HEK293 (cell line): ENCODE measurements at regions not wholly inside any gene's neighbourhood (a gene's known extent, or its start where the extent isn't known, plus 50 kb on each side); places are given as distances from the start of the nearest gene placed in this dataset.

Experiments used
- CTCF ChIA-PET: fragments of 350-600 bp; formaldehyde crosslinking; extraction: SDS; loops from one replicate; lab custom pipeline; 2021; ENCODE audit warnings: antibody characterized with exemption; lab: Yijun Ruan, JAX
- POLR2A ChIA-PET: fragments of 300-600 bp; formaldehyde crosslinking; extraction: SDS; loops from one replicate; lab custom pipeline; 2020; ENCODE audit warnings: antibody characterized with exemption, inconsistent platforms; lab: Yijun Ruan, JAX
- H3K27ac ChIP-seq: fragments of 200-500 bp; sonication (Bioruptor generic); 2 replicates; pipeline ENCODE4 v1.5.1; 2014; ENCODE audit warnings: low read depth, low read length, control low read depth, inconsistent platforms; ENCODE audit errors: extremely low read depth
- H3K36me3 ChIP-seq, 2 experiments: fragments of 200-500 bp in 1 of 2; sonication (Bioruptor generic) in 1 of 2; 1 replicate in 1 of 2; 2 replicates in 1 of 2; pipeline ENCODE4 v1.5.1; 2014 to 2017; ENCODE audit warnings: inconsistent platforms in 2 of 2, low read length in 2 of 2; ENCODE audit not compliant: control insufficient read depth in 2 of 2, insufficient read depth in 1 of 2
- H3K4me1 ChIP-seq: fragments of 200-500 bp; sonication (Bioruptor generic); 2 replicates; pipeline ENCODE4 v1.5.1; 2014; ENCODE audit warnings: mild to moderate bottlenecking, low read length, inconsistent platforms; ENCODE audit not compliant: control insufficient read depth, insufficient read depth
- H3K4me3 ChIP-seq: 2 replicates; pipeline ENCODE4 v1.5.1; 2011; ENCODE audit warnings: low read depth, mild to moderate bottlenecking, control low read depth, low read length, moderate library complexity
- H3K9me3 ChIP-seq: fragments of 200-500 bp; sonication (Bioruptor generic); 2 replicates; pipeline ENCODE4 v1.5.1; 2014; ENCODE audit warnings: low read depth, low read length, inconsistent platforms; ENCODE audit not compliant: control insufficient read depth, insufficient read depth
- BCL11A ChIP-seq: fragments of 450-650 bp; formaldehyde crosslinking; IDR thresholded peaks from 2 replicates; pipeline ENCODE4 v1.5.1; 2016; ENCODE audit warnings: low read depth, missing biosample characterization, missing genetic modification characterization
- GLIS1 ChIP-seq: fragments of 450-650 bp; formaldehyde crosslinking; IDR thresholded peaks from 2 replicates; pipeline ENCODE4 v1.5.1; 2016; ENCODE audit warnings: missing biosample characterization, missing genetic modification characterization
- GLIS2 ChIP-seq: fragments of 450-650 bp; formaldehyde crosslinking; IDR thresholded peaks from 2 replicates; pipeline ENCODE4 v1.5.1; 2016; ENCODE audit warnings: missing biosample characterization, missing genetic modification characterization
- HOXA7 ChIP-seq: sonication (generic); formaldehyde crosslinking; IDR thresholded peaks from 2 replicates; pipeline ENCODE4 v1.8.1; 2022; ENCODE audit warnings: missing genetic modification reagents, borderline replicate concordance
- KLF1 ChIP-seq: fragments of 450-650 bp; formaldehyde crosslinking; IDR thresholded peaks from 2 replicates; pipeline ENCODE4 v1.5.1; 2016; ENCODE audit warnings: missing biosample characterization, missing genetic modification characterization
- OVOL3 ChIP-seq: fragments of 450-650 bp; formaldehyde crosslinking; IDR thresholded peaks from 2 replicates; pipeline ENCODE4 v1.5.1; 2016; ENCODE audit warnings: missing biosample characterization, missing genetic modification characterization
- SALL2 ChIP-seq: fragments of 450-650 bp; formaldehyde crosslinking; IDR thresholded peaks from 2 replicates; pipeline ENCODE4 v1.5.0; 2017; ENCODE audit warnings: missing biosample characterization, mild to moderate bottlenecking, missing genetic modification characterization, borderline replicate concordance
- SETDB1 ChIP-seq: IDR thresholded peaks from one replicate; pipeline ENCODE4 v1.6.1; 2017; ENCODE audit warnings: mild to moderate bottlenecking, low read length, moderate library complexity, mixed read lengths; ENCODE audit not compliant: insufficient read length
- YY1 ChIP-seq: fragments of 450-650 bp; formaldehyde crosslinking; IDR thresholded peaks from 2 replicates; pipeline ENCODE4 v1.5.1; 2018; ENCODE audit warnings: missing biosample characterization, missing genetic modification characterization
- ZFP41 ChIP-seq: fragments of 450-650 bp; formaldehyde crosslinking; IDR thresholded peaks from 2 replicates; pipeline ENCODE4 v1.5.1; 2016; ENCODE audit warnings: missing biosample characterization, missing genetic modification characterization, borderline replicate concordance
- ZNF433 ChIP-seq: fragments of 450-650 bp; formaldehyde crosslinking; IDR thresholded peaks from 2 replicates; pipeline ENCODE4 v1.5.1; 2016; ENCODE audit warnings: missing biosample characterization, missing genetic modification characterization, low read depth
- ZNF600 ChIP-seq: fragments of 450-650 bp; formaldehyde crosslinking; IDR thresholded peaks from 2 replicates; pipeline ENCODE4 v1.5.1; 2016; ENCODE audit warnings: missing biosample characterization, missing genetic modification characterization
- TF ChIP-seq, protein P1 (sequence below): fragments of 450-650 bp; formaldehyde crosslinking; IDR thresholded peaks from 2 replicates; pipeline ENCODE4 v1.5.1; 2016; ENCODE audit warnings: missing biosample characterization, missing genetic modification characterization
- TF ChIP-seq, protein P2 (sequence below): fragments of 450-650 bp; formaldehyde crosslinking; IDR thresholded peaks from 2 replicates; pipeline ENCODE4 v1.5.1; 2016; ENCODE audit warnings: missing biosample characterization, missing genetic modification characterization, low read depth
- TF ChIP-seq, protein P3 (sequence below): fragments of 450-650 bp; formaldehyde crosslinking; conservative IDR thresholded peaks from 2 replicates; pipeline ENCODE4 v1.5.1; 2016; ENCODE audit warnings: low read depth, missing biosample characterization, missing genetic modification characterization
- TF ChIP-seq, protein P4 (sequence below): fragments of 450-650 bp; formaldehyde crosslinking; IDR thresholded peaks from 2 replicates; pipeline ENCODE4 v1.5.1; 2016; ENCODE audit warnings: missing biosample characterization, missing genetic modification characterization
- TF ChIP-seq, protein P5 (sequence below): fragments of 450-650 bp; formaldehyde crosslinking; optimal IDR thresholded peaks from 2 replicates; pipeline ENCODE3; 2016; ENCODE audit warnings: missing biosample characterization, mild to moderate bottlenecking, missing genetic modification characterization

DNA sequence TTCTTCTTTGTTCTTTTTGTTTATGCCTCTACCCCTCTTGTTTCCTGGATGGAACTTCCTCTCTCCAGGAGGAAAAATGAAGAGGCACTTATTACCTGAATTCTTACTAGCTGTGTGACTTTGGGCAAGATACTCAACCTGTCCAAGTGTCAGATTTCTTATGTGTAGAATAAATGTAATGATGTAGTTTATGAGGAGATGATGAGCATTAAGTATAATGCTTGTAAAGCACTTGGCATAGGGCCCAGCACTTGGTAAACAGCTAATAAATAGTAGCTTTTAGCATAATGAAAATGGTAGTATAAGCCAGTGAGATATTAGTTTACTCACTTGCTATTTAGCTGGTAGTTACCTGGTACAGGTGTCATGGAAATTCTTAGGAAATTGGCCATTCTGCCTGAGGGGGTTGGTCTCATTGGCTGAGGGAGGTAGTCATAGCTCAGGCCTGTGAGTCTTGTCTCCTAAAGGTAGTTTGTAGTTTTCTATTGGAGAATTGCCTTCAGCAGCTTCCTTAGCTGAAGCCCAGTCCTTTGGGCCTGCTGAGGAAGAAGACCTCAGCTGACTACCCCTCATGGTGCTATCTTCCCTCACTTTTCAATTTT is 133.4 kb upstream of the NABP1 start (continued):
- TF ChIP-seq ZFP41, result no peak

DNA sequence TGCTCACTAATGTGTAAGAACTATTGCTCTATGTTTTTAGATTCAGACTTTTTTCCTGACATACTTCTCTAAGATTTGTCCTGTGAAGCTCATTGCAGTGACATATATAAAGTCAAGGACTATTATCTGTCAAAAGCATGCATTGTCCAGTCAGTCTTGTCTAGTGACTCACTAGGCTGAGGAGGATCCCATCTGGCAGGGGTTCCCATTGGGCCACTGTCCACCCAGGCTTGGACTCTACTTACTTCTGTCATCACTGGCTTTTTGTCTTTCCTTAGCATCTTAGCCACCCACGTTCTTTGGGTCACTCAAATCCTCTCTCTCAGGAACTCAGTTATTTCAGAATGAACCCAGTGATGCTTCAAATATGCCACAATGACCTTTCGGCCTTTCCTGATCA is 132.6 kb upstream of the NABP1 start:
- POLR2A ChIA-PET, result no interaction called here
- no peak for TF ChIP-seq KLF1 (tag by site-specific recombination)
- no peak for TF ChIP-seq OVOL3 (tag by site-specific recombination)
- TF ChIP-seq SETDB1, result no peak
- TF ChIP-seq, protein P1, sequence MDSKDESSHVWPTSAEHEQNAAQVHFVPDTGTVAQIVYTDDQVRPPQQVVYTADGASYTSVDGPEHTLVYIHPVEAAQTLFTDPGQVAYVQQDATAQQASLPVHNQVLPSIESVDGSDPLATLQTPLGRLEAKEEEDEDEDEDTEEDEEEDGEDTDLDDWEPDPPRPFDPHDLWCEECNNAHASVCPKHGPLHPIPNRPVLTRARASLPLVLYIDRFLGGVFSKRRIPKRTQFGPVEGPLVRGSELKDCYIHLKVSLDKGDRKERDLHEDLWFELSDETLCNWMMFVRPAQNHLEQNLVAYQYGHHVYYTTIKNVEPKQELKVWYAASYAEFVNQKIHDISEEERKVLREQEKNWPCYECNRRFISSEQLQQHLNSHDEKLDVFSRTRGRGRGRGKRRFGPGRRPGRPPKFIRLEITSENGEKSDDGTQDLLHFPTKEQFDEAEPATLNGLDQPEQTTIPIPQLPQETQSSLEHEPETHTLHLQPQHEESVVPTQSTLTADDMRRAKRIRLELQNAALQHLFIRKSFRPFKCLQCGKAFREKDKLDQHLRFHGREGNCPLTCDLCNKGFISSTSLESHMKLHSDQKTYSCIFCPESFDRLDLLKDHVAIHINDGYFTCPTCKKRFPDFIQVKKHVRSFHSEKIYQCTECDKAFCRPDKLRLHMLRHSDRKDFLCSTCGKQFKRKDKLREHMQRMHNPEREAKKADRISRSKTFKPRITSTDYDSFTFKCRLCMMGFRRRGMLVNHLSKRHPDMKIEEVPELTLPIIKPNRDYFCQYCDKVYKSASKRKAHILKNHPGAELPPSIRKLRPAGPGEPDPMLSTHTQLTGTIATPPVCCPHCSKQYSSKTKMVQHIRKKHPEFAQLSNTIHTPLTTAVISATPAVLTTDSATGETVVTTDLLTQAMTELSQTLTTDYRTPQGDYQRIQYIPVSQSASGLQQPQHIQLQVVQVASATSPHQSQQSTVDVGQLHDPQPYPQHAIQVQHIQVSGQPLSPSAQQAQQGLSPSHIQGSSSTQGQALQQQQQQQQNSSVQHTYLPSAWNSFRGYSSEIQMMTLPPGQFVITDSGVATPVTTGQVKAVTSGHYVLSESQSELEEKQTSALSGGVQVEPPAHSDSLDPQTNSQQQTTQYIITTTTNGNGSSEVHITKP (tag by site-specific recombination), result no peak
- no peak for TF ChIP-seq GLIS1 (tag by site-specific recombination)
- TF ChIP-seq, protein P2, sequence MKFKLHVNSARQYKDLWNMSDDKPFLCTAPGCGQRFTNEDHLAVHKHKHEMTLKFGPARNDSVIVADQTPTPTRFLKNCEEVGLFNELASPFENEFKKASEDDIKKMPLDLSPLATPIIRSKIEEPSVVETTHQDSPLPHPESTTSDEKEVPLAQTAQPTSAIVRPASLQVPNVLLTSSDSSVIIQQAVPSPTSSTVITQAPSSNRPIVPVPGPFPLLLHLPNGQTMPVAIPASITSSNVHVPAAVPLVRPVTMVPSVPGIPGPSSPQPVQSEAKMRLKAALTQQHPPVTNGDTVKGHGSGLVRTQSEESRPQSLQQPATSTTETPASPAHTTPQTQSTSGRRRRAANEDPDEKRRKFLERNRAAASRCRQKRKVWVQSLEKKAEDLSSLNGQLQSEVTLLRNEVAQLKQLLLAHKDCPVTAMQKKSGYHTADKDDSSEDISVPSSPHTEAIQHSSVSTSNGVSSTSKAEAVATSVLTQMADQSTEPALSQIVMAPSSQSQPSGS (tag by site-specific recombination), result no peak
- no peak for TF ChIP-seq ZNF600
- TF ChIP-seq GLIS2 (tag by site-specific recombination), result no peak
- TF ChIP-seq, protein P3, sequence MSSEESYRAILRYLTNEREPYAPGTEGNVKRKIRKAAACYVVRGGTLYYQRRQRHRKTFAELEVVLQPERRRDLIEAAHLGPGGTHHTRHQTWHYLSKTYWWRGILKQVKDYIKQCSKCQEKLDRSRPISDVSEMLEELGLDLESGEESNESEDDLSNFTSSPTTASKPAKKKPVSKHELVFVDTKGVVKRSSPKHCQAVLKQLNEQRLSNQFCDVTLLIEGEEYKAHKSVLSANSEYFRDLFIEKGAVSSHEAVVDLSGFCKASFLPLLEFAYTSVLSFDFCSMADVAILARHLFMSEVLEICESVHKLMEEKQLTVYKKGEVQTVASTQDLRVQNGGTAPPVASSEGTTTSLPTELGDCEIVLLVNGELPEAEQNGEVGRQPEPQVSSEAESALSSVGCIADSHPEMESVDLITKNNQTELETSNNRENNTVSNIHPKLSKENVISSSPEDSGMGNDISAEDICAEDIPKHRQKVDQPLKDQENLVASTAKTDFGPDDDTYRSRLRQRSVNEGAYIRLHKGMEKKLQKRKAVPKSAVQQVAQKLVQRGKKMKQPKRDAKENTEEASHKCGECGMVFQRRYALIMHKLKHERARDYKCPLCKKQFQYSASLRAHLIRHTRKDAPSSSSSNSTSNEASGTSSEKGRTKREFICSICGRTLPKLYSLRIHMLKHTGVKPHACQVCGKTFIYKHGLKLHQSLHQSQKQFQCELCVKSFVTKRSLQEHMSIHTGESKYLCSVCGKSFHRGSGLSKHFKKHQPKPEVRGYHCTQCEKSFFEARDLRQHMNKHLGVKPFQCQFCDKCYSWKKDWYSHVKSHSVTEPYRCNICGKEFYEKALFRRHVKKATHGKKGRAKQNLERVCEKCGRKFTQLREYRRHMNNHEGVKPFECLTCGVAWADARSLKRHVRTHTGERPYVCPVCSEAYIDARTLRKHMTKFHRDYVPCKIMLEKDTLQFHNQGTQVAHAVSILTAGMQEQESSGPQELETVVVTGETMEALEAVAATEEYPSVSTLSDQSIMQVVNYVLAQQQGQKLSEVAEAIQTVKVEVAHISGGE (tag by site-specific recombination), result no peak
- TF ChIP-seq, protein P4, sequence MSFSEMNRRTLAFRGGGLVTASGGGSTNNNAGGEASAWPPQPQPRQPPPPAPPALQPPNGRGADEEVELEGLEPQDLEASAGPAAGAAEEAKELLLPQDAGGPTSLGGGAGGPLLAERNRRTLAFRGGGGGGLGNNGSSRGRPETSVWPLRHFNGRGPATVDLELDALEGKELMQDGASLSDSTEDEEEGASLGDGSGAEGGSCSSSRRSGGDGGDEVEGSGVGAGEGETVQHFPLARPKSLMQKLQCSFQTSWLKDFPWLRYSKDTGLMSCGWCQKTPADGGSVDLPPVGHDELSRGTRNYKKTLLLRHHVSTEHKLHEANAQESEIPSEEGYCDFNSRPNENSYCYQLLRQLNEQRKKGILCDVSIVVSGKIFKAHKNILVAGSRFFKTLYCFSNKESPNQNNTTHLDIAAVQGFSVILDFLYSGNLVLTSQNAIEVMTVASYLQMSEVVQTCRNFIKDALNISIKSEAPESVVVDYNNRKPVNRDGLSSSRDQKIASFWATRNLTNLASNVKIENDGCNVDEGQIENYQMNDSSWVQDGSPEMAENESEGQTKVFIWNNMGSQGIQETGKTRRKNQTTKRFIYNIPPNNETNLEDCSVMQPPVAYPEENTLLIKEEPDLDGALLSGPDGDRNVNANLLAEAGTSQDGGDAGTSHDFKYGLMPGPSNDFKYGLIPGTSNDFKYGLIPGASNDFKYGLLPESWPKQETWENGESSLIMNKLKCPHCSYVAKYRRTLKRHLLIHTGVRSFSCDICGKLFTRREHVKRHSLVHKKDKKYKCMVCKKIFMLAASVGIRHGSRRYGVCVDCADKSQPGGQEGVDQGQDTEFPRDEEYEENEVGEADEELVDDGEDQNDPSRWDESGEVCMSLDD, result no peak
- no peak for TF ChIP-seq YY1 (tag by site-specific recombination)
- no peak for TF ChIP-seq BCL11A (tag by site-specific recombination)
- no peak for TF ChIP-seq HOXA7 (CRISPR knock-in tag)
- TF ChIP-seq SALL2 (tag by site-specific recombination), result no peak
- TF ChIP-seq ZNF433, result no peak
- TF ChIP-seq, protein P5, sequence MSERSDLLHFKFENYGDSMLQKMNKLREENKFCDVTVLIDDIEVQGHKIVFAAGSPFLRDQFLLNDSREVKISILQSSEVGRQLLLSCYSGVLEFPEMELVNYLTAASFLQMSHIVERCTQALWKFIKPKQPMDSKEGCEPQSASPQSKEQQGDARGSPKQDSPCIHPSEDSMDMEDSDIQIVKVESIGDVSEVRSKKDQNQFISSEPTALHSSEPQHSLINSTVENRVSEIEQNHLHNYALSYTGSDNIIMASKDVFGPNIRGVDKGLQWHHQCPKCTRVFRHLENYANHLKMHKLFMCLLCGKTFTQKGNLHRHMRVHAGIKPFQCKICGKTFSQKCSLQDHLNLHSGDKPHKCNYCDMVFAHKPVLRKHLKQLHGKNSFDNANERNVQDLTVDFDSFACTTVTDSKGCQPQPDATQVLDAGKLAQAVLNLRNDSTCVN (tag by site-specific recombination), result no peak
- no peaks in the 10 kb centered on the region for H3K9me3 ChIP-seq
- H3K36me3 ChIP-seq, result no peaks in the 10 kb centered on the region
- no peak overlapping the region for H3K4me3 ChIP-seq
- no peaks in the 10 kb centered on the region for H3K4me1 ChIP-seq
- H3K27ac ChIP-seq, result no peak overlapping the region
- CTCF ChIA-PET, result interaction anchor here (0.6 to 3.2 kb wide), 2 partner anchors 10 to 44 kb away, joined by 5 to 17 read pairs; no protein-coding TSS in a partner anchor
